Muscle of back (tissue), 3 donors: ENCODE measurements at regions not wholly inside any gene's neighbourhood (a gene's known extent, or its start where the extent isn't known, plus 50 kb on each side); places are given as distances from the start of the nearest gene placed in this dataset.

Source experiments
- DNase-seq, 3 donors: peaks; one replicate each; pipeline versions ENCODE4 v3.0.0 to v3.0.0-alpha.2; 2013

DNA sequence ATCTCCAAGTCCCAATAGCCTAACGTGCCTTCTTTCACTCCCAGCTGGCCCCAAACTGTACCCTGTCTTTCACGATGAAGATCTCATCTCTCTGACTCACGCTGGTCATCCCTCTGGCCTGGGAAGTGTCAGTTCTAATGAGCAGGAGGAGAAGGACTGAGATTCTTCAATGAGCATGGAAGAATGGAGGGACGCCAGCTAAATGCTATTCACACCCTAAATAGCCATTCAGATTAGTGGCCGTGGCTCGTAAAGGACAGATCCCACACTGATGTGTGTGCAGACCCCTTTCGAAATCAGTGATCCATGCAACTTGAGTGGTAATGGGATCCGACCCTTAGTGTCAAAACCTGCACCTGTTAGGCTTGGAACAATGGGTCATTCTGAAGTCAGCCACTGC lies 75.9 kb upstream of the SMYD2 start:
- no peak for DNase-seq

DNA sequence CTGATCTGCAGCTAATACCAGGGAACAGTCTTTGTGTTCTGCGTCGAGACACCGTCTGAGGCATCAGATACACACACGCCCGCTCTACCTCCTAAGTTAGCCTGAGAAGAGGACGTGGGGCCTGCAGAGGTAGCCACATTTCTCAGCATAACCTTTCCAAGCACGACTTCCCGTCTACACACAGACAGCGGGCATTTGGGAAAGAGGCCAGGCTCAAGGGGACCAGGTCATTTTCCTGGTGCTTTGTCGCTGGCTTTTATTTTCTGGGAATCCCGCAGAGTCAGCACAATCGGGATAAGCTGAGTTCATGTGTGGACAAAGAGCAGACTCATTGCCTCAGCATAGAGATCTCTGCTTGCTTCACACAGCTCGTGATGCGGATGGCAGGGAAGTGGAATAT lies 72.5 kb upstream of the SMYD2 start:
- DNase-seq = no peak

DNA sequence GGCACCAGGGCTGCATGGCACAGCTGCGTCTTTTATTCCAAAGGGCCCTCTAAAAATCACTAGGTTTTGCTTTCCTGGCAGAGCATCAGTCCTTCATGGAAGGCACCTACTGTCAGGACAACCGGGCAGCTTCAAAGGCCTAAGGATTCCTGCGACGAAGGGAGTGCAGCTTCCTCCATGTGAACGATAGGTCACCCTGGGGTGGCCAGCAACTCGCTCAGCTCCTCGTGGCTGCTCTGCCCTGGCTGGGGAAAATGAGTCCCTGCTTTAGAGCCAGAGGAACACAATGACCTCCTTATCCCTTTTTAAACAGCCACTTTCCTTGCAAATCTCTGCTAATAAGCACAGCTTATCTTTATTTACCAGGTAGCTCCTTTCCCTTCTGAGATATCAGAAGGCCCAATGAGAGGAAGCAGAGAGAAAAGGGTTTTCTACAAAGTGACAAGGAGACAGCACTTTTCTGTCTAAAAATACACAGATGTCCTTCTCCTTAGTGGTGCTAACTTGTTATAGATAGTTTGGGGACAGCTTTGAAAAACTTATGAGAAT lies 71.6 kb upstream of the SMYD2 start:
- DNase-seq = no peak

DNA sequence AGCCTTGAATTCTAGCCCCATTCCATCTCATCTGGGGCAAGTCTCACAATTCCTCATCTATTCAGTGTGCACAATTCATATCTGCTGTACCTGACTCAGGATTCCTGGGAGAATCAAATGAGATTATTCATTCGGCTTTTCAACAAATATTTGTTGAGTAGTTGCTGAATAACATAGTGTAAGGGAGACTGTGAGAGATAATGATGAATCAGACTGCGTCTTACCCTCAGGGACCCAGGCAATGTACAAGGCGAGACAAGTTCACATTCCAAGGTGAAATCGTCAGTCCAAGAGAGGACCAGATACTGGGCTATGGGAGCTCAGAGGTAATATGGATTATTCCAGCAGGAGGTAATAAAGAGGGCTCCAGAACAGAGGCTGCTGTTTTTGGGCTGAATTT lies 67.8 kb upstream of the SMYD2 start:
- DNase-seq = no peak

GRCh38 chr1:214214851-214215250 lies 66.1 kb upstream of the SMYD2 start:
- DNase-seq = no peak

DNA sequence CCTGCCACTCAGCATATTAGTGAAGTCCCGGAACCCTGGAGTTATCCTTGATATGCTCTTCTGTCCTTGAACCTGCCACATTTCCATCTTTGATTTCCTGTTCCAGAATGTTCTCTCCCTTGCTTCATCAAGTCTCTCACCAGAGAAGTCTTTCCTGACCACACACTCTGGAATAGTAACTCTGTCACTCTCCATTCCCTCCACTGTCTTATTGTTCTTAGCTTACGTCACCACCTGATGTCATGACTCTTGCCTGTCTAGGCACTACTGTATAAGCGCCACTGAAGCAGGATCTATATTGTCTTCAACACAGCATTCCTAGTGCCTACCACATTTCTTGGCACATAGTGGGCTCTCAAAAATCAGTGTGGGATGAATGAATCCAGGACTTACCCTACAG lies 65.4 kb upstream of the SMYD2 start:
- no peak for DNase-seq

DNA sequence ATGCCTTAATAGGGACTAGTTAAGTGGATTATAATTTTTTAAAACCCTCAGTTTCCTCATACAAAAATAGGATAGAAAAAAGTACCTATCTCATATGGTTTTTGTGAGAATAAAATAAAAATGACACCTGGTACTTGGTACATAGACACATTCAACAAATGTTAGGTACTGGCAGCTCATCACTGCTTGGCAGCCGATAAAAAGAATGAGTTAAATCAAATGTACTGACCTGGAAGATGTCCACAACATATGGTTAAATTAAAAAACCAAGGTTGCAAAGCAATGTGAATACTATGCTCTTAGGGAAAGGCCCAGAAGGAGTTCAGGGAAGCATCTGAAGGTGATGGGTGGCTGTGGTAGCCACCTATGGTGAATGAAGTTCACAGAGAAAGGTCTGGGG lies 64.9 kb upstream of the SMYD2 start:
- no peak for DNase-seq

GRCh38 chr1:214216779-214217178 lies 64.2 kb upstream of the SMYD2 start:
- no peak for DNase-seq

- no peak for DNase-seq
These were observed 61.1 kb upstream of the SMYD2 start for GRCh38 chr1:214219902-214220301.

- DNase-seq = no peak
These were observed 60.1 kb upstream of the SMYD2 start for GRCh38 chr1:214220891-214221290.

DNA sequence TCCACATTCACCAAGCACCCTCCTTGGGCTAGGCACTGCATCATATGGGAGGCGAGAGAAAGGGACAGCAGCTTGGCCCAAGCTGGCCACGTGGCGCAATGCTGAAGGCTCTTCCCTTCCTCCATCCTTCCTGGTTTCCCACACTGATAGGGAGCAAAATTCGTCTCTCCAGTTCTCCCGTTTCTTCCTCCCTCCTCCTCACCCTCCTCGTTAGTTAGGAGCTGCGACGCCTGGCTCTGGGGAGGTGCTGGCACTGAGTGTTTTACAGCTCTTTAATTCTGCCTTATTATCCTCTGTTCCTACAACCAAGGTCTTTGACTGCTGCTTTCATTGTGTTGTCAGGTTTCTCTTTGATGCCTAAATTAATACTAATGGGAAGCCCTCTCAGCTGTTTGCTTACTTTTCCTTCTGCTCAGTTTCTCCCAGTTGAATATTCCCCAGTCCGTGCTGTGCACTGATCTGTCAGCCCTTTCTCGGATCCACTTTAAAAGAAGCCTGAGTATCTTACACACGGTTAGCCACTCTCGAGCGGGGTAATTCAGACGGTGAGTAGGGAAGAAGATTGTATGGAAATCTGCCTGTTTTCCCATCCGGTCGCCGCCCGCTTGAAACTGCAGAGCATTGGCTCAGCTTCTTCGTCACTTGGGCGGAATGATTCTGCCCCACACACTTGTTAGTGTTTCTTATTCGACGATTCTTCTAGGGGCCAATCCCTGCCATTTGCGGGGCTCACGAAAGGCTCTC lies 56.2 kb upstream of the SMYD2 start:
- peak in 2 of 3 donors; percentile 48 to 71 for DNase-seq

- DNase-seq = peak; percentile 47 to 64 (median 49)
These were observed 52.0 kb upstream of the SMYD2 start for GRCh38 chr1:214228976-214229375.

DNA sequence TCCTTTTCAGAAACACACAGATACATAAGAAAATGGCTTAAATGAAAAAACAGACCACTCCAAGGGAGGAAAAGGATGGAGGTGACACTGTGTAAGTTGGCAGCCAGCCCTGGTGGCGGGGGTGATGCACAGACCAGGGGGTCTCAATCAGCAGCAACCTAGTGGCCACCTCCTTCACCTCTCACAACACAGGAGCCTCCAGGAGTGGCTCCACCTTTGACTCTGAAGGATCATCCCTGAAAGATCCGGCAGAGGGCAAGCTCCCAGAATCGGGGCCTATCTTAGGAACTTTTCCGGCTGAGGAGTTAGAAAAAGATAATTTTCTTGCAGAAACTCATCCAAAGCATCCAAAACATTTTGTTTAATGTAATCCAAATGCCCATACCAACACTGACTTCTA lies 51.2 kb upstream of the SMYD2 start:
- no peak for DNase-seq
